CD8-positive, alpha-beta memory T cell (primary cell): ENCODE measurements at regions not wholly inside any gene's neighbourhood (a gene's known extent, or its start where the extent isn't known, plus 50 kb on each side); places are given as distances from the start of the nearest gene placed in this dataset.

Experiments used
- CTCF ChIA-PET: fragments of 350-600 bp; sonication (Branson Sonifier 250); formaldehyde crosslinking; loops from one replicate; lab custom pipeline; 2021; ENCODE audit warnings: antibody characterized with exemption; lab: Charles Lee
- POLR2A ChIA-PET: fragments of 350-600 bp; sonication (Branson Sonifier 250); formaldehyde crosslinking; loops from one replicate; lab custom pipeline; 2021; ENCODE audit warnings: antibody characterized with exemption; lab: Charles Lee
- DNase-seq, 5 donors: peaks; one replicate each; pipeline versions ENCODE4 v3.0.0 to v3.0.0-alpha.2; 2020 to 2022; ENCODE audit warnings: mixed read lengths in 1 of 5
- H3K27ac ChIP-seq: one replicate; pipeline ENCODE4 v1.7.0; 2013; ENCODE audit warnings: low read depth, mild to moderate bottlenecking, low read length, moderate library complexity
- H3K27me3 ChIP-seq: 2 replicates; pipeline ENCODE4 v1.7.0; 2013; ENCODE audit warnings: low read length, mild to moderate bottlenecking; ENCODE audit not compliant: insufficient read depth, poor library complexity, severe bottlenecking
- H3K36me3 ChIP-seq: 2 replicates; pipeline ENCODE4 v1.7.0; 2013; ENCODE audit warnings: mild to moderate bottlenecking, low read length, moderate library complexity; ENCODE audit not compliant: insufficient read depth
- H3K4me1 ChIP-seq: 2 replicates; pipeline ENCODE4 v1.7.0; 2013; ENCODE audit warnings: mild to moderate bottlenecking, low read length, moderate library complexity; ENCODE audit not compliant: insufficient read depth
- H3K4me3 ChIP-seq: 2 replicates; pipeline ENCODE4 v1.7.0; 2013; ENCODE audit warnings: mild to moderate bottlenecking, low read length
- H3K9me3 ChIP-seq: 2 replicates; pipeline ENCODE4 v1.7.0; 2013; ENCODE audit warnings: mild to moderate bottlenecking, low read length
- H3K27ac Mint-ChIP-seq, 8 donors: one replicate each; pipeline ENCODE4 v1.8.0; 2020 to 2021; ENCODE audit warnings: mixed read lengths in 8 of 8, mild to moderate bottlenecking in 6 of 8, inconsistent platforms in 3 of 8, moderate library complexity in 3 of 8
- H3K27me3 Mint-ChIP-seq, 2 donors: one replicate each; pipeline ENCODE4 v1.8.0; 2020 to 2021; ENCODE audit warnings: mixed read lengths in 2 of 2, mild to moderate bottlenecking in 1 of 2, moderate library complexity in 1 of 2
- H3K36me3 Mint-ChIP-seq, 3 donors: one replicate each; pipeline ENCODE4 v1.8.0; 2020 to 2021; ENCODE audit warnings: mixed read lengths in 3 of 3, inconsistent platforms in 1 of 3, mild to moderate bottlenecking in 1 of 3
- H3K4me1 Mint-ChIP-seq, 3 donors: one replicate each; pipeline ENCODE4 v1.8.0; 2020 to 2021; ENCODE audit warnings: mixed read lengths in 3 of 3, inconsistent platforms in 1 of 3, mild to moderate bottlenecking in 1 of 3
- H3K4me3 Mint-ChIP-seq, 7 donors: one replicate each; pipeline ENCODE4 v1.8.0; 2020 to 2021; ENCODE audit warnings: mixed read lengths in 7 of 7, mild to moderate bottlenecking in 6 of 7, moderate library complexity in 4 of 7, inconsistent platforms in 2 of 7
- H3K9me3 Mint-ChIP-seq, 5 donors: one replicate each; pipeline ENCODE4 v1.8.0; 2020 to 2022; ENCODE audit warnings: mixed read lengths in 5 of 5, mild to moderate bottlenecking in 3 of 5, moderate library complexity in 2 of 5, inconsistent platforms in 1 of 5

- no peaks in the 10 kb centered on the region for H3K4me1 Mint-ChIP-seq
- no peaks in the 10 kb centered on the region for H3K9me3 Mint-ChIP-seq
- H3K27ac ChIP-seq = no peak overlapping the region
- H3K4me3 Mint-ChIP-seq = no peak overlapping the region
- no peak overlapping the region for H3K4me3 ChIP-seq
- no peaks in the 10 kb centered on the region for H3K4me1 ChIP-seq
- ChIA-PET CTCF (no interaction called here), POLR2A (no interaction called here)
- no peaks in the 10 kb centered on the region for H3K27me3 ChIP-seq
- peaks cover 15 to 42% of the 10 kb centered on the region in 2 donors for H3K27me3 Mint-ChIP-seq
- H3K9me3 ChIP-seq = no peaks in the 10 kb centered on the region
- no peaks in the 10 kb centered on the region for H3K36me3 Mint-ChIP-seq
- no peak for DNase-seq
- H3K27ac Mint-ChIP-seq = no peak overlapping the region
- H3K36me3 ChIP-seq = no peaks in the 10 kb centered on the region
These were observed 144.8 kb upstream of the PHACTR3 start for GRCh38 chr20:59459586-59459985.

GRCh38 chr20:59460352-59460751 is 144.0 kb upstream of the PHACTR3 start:
- H3K9me3 Mint-ChIP-seq = no peaks in the 10 kb centered on the region
- Histone ChIP-seq H3K27me3 (no peaks in the 10 kb centered on the region), H3K4me1 (no peaks in the 10 kb centered on the region), H3K4me3 (no peak overlapping the region), H3K36me3 (no peaks in the 10 kb centered on the region), H3K9me3 (no peaks in the 10 kb centered on the region), H3K27ac (no peak overlapping the region)
- DNase-seq = no peak
- ChIA-PET POLR2A (no interaction called here), CTCF (no interaction called here)
- H3K27ac Mint-ChIP-seq = no peak overlapping the region
- H3K27me3 Mint-ChIP-seq = peaks cover 13 to 42% of the 10 kb centered on the region in 2 donors
- no peak overlapping the region for H3K4me3 Mint-ChIP-seq
- H3K36me3 Mint-ChIP-seq = no peaks in the 10 kb centered on the region
- H3K4me1 Mint-ChIP-seq = no peaks in the 10 kb centered on the region

- Mint-ChIP-seq H3K4me1 (no peaks in the 10 kb centered on the region), H3K36me3 (no peaks in the 10 kb centered on the region), H3K9me3 (no peaks in the 10 kb centered on the region), H3K27me3 (peaks cover 15 to 42% of the 10 kb centered on the region in 2 donors), H3K4me3 (no peak overlapping the region), H3K27ac (no peak overlapping the region)
- H3K27me3 ChIP-seq = no peaks in the 10 kb centered on the region
- no peaks in the 10 kb centered on the region for H3K4me1 ChIP-seq
- H3K4me3 ChIP-seq = no peak overlapping the region
- H3K27ac ChIP-seq = no peak overlapping the region
- CTCF ChIA-PET = no interaction called here
- H3K9me3 ChIP-seq = no peaks in the 10 kb centered on the region
- POLR2A ChIA-PET = no interaction called here
- no peaks in the 10 kb centered on the region for H3K36me3 ChIP-seq
- DNase-seq = no peak
These were observed 142.8 kb upstream of the PHACTR3 start for GRCh38 chr20:59461526-59461925.

GRCh38 chr20:59462249-59462648 is 142.1 kb upstream of the PHACTR3 start:
- POLR2A ChIA-PET = no interaction called here
- Histone ChIP-seq H3K36me3 (no peaks in the 10 kb centered on the region), H3K27ac (no peak overlapping the region), H3K4me3 (no peak overlapping the region), H3K4me1 (no peaks in the 10 kb centered on the region), H3K9me3 (no peaks in the 10 kb centered on the region), H3K27me3 (no peaks in the 10 kb centered on the region)
- Mint-ChIP-seq H3K4me1 (no peaks in the 10 kb centered on the region), H3K9me3 (no peaks in the 10 kb centered on the region), H3K36me3 (no peaks in the 10 kb centered on the region), H3K4me3 (no peak overlapping the region), H3K27me3 (peaks cover 19 to 39% of the 10 kb centered on the region in 2 donors), H3K27ac (no peak overlapping the region)
- DNase-seq = no peak
- CTCF ChIA-PET = no interaction called here

GRCh38 chr20:59463541-59463940 is 140.8 kb upstream of the PHACTR3 start:
- H3K27me3 Mint-ChIP-seq = peaks cover 20 to 28% of the 10 kb centered on the region in 2 donors
- POLR2A ChIA-PET = no interaction called here
- no peak overlapping the region for H3K27ac Mint-ChIP-seq
- DNase-seq = no peak
- no peaks in the 10 kb centered on the region for H3K9me3 Mint-ChIP-seq
- CTCF ChIA-PET = no interaction called here
- Histone ChIP-seq H3K36me3 (no peaks in the 10 kb centered on the region), H3K4me3 (no peak overlapping the region), H3K27me3 (no peaks in the 10 kb centered on the region), H3K27ac (no peak overlapping the region), H3K9me3 (no peaks in the 10 kb centered on the region), H3K4me1 (no peaks in the 10 kb centered on the region)
- H3K4me1 Mint-ChIP-seq = no peaks in the 10 kb centered on the region
- H3K36me3 Mint-ChIP-seq = no peaks in the 10 kb centered on the region
- no peak overlapping the region for H3K4me3 Mint-ChIP-seq

GRCh38 chr20:59466107-59466815 is 138.1 kb upstream of the PHACTR3 start:
- POLR2A ChIA-PET = no interaction called here
- H3K36me3 Mint-ChIP-seq = no peaks in the 10 kb centered on the region
- CTCF ChIA-PET = no interaction called here

GRCh38 chr20:59468831-59469230 is 135.5 kb upstream of the PHACTR3 start:
- DNase-seq = no peak
- no peaks in the 10 kb centered on the region for H3K36me3 ChIP-seq
- CTCF ChIA-PET = no interaction called here
- H3K27ac ChIP-seq = no peak overlapping the region
- Mint-ChIP-seq H3K27ac (no peak overlapping the region), H3K4me1 (no peaks in the 10 kb centered on the region), H3K36me3 (no peaks in the 10 kb centered on the region), H3K4me3 (no peak overlapping the region), H3K27me3 (peaks cover 5 to 19% of the 10 kb centered on the region in 2 donors), H3K9me3 (no peaks in the 10 kb centered on the region)
- POLR2A ChIA-PET = no interaction called here
- H3K9me3 ChIP-seq = no peaks in the 10 kb centered on the region
- H3K4me3 ChIP-seq = no peak overlapping the region
- no peaks in the 10 kb centered on the region for H3K4me1 ChIP-seq
- no peaks in the 10 kb centered on the region for H3K27me3 ChIP-seq

More at GRCh38 chr20:59466107-59466815, 138.1 kb upstream of the PHACTR3 start:
- Histone ChIP-seq H3K9me3 (no peaks in the 10 kb centered on the region), H3K27ac (no peak overlapping the region), H3K27me3 (no peaks in the 10 kb centered on the region), H3K4me1 (no peaks in the 10 kb centered on the region), H3K36me3 (no peaks in the 10 kb centered on the region), H3K4me3 (no peak overlapping the region)
- no peaks in the 10 kb centered on the region for H3K4me1 Mint-ChIP-seq
- H3K9me3 Mint-ChIP-seq = no peaks in the 10 kb centered on the region
- peaks cover 9 to 20% of the 10 kb centered on the region in 2 donors for H3K27me3 Mint-ChIP-seq
- no peak for DNase-seq
- H3K4me3 Mint-ChIP-seq = no peak overlapping the region
- peak overlapping the region in 1 of 8 donors; percentile 68 for H3K27ac Mint-ChIP-seq

- H3K27me3 Mint-ChIP-seq = peaks cover 9 to 19% of the 10 kb centered on the region in 2 donors
- H3K27ac ChIP-seq = no peak overlapping the region
- H3K36me3 Mint-ChIP-seq = no peaks in the 10 kb centered on the region
These were observed 134.8 kb upstream of the PHACTR3 start for GRCh38 chr20:59469267-59470252.

More at GRCh38 chr20:59469267-59470252, 134.8 kb upstream of the PHACTR3 start:
- Histone ChIP-seq H3K9me3 (no peaks in the 10 kb centered on the region), H3K27me3 (no peaks in the 10 kb centered on the region), H3K36me3 (no peaks in the 10 kb centered on the region), H3K4me3 (no peak overlapping the region), H3K4me1 (no peaks in the 10 kb centered on the region)
- DNase-seq = no peak
- H3K4me3 Mint-ChIP-seq = no peak overlapping the region
- ChIA-PET POLR2A (no interaction called here), CTCF (no interaction called here)
- no peak overlapping the region for H3K27ac Mint-ChIP-seq
- no peaks in the 10 kb centered on the region for H3K9me3 Mint-ChIP-seq
- no peaks in the 10 kb centered on the region for H3K4me1 Mint-ChIP-seq
